ENCODE measurements at regions not wholly inside any gene's neighbourhood (a gene's known extent, or its start where the extent isn't known, plus 50 kb on each side); places are given as distances from the start of the nearest gene placed in this dataset.

DNA sequence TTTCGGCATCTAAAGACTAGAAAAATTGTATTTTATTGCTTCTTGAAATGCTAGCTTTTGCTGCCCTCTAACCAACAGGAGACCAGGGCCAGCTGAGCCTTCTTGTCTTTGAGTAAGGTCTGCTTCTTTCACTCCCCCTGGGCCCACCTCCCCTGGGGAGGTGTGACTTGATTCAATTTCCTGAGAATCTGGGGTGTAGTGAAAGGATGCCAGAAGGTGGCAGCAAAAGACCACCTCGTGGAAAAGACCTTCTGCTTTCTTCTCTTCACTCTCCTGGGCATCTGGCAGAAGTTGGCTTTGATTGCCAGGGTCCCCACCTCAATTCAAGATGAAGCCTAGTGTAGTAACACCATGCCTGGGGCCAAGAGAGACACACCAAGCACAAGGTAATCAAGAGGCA is 96.5 kb upstream of the MAOA start:
- TF ChIP-seq, protein P1, sequence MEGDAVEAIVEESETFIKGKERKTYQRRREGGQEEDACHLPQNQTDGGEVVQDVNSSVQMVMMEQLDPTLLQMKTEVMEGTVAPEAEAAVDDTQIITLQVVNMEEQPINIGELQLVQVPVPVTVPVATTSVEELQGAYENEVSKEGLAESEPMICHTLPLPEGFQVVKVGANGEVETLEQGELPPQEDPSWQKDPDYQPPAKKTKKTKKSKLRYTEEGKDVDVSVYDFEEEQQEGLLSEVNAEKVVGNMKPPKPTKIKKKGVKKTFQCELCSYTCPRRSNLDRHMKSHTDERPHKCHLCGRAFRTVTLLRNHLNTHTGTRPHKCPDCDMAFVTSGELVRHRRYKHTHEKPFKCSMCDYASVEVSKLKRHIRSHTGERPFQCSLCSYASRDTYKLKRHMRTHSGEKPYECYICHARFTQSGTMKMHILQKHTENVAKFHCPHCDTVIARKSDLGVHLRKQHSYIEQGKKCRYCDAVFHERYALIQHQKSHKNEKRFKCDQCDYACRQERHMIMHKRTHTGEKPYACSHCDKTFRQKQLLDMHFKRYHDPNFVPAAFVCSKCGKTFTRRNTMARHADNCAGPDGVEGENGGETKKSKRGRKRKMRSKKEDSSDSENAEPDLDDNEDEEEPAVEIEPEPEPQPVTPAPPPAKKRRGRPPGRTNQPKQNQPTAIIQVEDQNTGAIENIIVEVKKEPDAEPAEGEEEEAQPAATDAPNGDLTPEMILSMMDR (IDR thresholded peaks at IDR 0.05; ENCODE audit: insufficient read depth, low read depth, low read length, missing control alignments): peak; percentile 74
- DNase-seq (ENCODE audit: low read depth): peak; percentile 53
- no peak overlapping the region for H3K4me3 ChIP-seq (ENCODE audit: low read length)

DNA sequence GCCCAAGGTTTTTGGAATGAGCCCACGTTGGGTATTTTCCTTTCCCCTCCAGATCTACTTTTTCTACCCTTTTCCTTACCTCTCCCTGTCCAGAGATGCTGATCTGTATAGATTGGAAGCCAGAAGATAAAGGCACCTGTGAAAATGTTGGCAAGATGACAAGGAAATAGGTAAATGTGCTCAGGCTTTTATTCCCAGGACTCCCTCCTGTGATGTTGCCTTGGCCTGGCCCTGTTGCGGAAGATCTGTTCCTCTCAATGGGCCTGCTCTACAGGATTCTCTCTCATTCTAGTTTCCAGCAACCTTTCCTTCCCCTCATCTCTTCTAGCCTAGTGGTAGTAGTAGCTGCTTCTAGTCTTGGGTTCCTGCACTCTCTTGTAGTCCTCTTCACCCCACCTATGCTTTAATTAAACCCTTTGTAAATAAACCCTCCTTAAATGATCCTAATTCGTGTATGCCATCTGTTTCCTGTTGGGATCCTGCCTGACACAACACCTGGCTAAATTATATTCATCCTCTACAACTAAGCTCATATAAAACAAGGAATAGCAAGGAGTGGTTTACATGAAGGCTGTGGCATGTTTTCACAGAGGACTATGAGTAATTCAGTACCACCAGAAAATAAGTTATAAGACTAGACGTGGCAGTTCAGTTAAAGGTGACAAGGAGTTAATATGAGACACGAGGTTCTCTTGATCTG is 95.7 kb upstream of the MAOA start:
- no peak overlapping the region for H3K4me3 ChIP-seq (ENCODE audit: low read length)
- peak; percentile 5 for DNase-seq (ENCODE audit: low read depth)
- TF ChIP-seq, protein P1 (IDR thresholded peaks at IDR 0.05; ENCODE audit: insufficient read depth, low read depth, low read length, missing control alignments): no peak

DNA sequence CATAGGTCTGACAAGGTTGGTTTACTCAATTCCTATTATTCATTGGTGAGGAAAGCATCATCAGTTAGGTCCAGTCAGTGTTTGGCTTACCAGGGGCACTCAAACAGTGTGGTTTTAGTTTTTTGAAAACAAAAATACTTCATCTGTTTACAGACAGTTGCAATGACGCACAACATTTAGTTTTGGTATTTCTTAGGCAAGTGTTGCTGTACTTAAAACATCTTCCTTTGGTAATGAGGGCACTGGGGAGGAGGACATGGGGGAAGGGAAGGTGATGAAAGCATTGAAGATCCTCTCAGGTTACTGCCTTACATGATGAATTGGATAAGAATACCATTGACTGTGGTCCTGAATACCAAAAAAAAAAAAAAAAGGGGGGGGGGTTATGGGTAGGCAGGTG is 93.7 kb upstream of the MAOA start:
- TF ChIP-seq, protein P1 (IDR thresholded peaks at IDR 0.05; ENCODE audit: insufficient read depth, low read depth, low read length, missing control alignments): no peak
- DNase-seq (ENCODE audit: low read depth): no peak
- H3K4me3 ChIP-seq (ENCODE audit: low read length): no peak overlapping the region

DNA sequence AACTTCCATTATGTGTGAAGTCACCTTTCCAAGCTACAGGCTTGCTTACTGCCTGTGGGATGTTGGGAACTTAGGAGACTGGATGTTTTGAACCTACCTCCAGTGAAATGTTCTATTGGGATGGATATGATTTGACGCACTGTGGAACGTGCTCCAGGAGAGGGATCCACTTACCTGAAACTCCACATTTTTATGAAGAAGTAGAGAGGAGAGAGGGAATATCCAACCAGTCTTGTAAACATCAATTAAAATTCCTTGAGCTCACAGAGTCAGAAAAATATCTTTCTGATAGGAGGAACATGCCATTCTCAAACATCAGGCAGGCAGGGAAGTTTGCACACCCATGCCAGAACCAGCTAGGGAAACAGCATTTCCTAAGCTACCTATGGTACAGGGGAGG is 91.1 kb upstream of the MAOA start:
- TF ChIP-seq, protein P1 (IDR thresholded peaks at IDR 0.05; ENCODE audit: insufficient read depth, low read depth, low read length, missing control alignments): no peak
- no peak overlapping the region for H3K4me3 ChIP-seq (ENCODE audit: low read length)
- DNase-seq (ENCODE audit: low read depth): peak; percentile 20

DNA sequence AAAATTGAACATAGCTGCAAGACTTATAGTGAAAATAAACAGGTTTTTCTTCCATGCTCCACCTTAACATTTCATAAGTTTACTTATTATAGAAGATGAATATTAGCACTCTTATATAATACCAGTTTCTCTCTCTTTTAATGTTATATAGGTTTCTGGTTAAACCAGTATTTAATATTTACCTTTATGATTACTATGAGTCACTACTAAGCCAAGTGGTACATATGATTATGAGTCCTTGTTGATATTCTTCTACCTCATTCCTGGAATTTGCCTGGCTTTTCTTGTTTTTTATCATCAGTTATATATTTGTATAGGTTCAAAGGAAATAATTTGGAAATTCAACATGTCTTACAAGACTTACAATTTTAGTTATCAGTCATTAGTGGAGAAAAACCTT is 89.9 kb upstream of the MAOA start:
- TF ChIP-seq, protein P1 (IDR thresholded peaks at IDR 0.05; ENCODE audit: insufficient read depth, low read depth, low read length, missing control alignments): no peak
- no peak overlapping the region for H3K4me3 ChIP-seq (ENCODE audit: low read length)
- peak; percentile 53 for DNase-seq (ENCODE audit: low read depth)

DNA sequence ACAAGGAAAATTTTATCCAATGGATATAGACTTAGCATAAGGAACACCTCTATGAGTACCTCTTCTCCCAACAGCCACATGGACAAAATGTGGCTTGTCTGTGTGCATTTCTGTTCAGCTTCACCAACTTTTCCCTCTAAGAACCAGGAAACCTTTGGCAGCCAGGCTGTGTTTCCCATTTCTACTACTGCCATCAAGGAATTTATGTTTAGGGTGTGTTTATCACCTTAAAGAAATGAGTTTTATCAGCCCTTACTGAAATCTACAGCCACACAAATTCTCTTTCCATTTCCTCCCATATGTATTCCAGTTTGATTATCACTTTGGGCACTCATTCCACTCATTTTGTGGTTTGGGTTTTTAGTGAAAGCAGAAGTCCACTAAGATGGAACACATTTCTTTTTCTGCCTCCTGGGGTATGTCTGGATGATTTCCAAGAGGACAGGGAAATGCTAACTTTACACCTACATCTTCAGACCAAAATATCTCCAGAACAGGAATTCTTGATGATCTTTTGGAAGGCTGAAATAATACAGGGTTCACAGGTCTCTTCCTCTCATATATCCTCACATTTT is 82.6 kb upstream of the MAOA start:
- no peak for DNase-seq (ENCODE audit: low read depth)
- TF ChIP-seq, protein P1 (IDR thresholded peaks at IDR 0.05; ENCODE audit: insufficient read depth, low read depth, low read length, missing control alignments): no peak
- no peak overlapping the region for H3K4me3 ChIP-seq (ENCODE audit: low read length)

DNA sequence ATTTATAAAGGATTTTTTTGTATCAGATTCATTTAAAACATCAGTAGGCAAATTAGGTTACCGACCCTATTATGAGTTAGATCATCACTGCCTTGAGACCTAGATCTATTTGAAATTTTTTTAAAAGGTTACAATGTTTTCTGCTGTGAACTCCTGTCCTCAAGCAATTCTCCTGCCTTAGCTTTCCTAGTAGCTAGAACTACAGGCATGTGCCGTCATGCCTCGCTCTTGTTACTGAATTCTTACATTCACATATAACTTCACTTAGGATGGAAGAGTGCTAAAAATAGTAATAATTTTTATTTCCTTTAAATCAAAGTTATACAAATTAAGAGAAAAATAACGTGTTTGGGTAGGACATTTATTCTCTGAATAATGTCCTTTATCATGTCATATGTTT is 75.5 kb upstream of the MAOA start:
- no peak overlapping the region for H3K4me3 ChIP-seq (ENCODE audit: low read length)
- TF ChIP-seq, protein P1 (IDR thresholded peaks at IDR 0.05; ENCODE audit: insufficient read depth, low read depth, low read length, missing control alignments): no peak
- peak; percentile 62 for DNase-seq (ENCODE audit: low read depth)

Measured in epithelial cell of esophagus (primary cell).